GM03348 (cell line): ENCODE measurements at regions not wholly inside any gene's neighbourhood (a gene's known extent, or its start where the extent isn't known, plus 50 kb on each side); places are given as distances from the start of the nearest gene placed in this dataset.

Experiments
- DNase-seq: peaks from one replicate; pipeline ENCODE4 v3.0.0; 2012; ENCODE audit warnings: low spot score

GRCh38 chr13:85663856-85664255 lies 135.4 kb downstream of the SLITRK6 start:
- no peak for DNase-seq

- DNase-seq = no peak
Observed at GRCh38 chr13:85662186-85662585, 137.0 kb downstream of the SLITRK6 start.

- no peak for DNase-seq
Observed at GRCh38 chr13:85661675-85662074, 137.5 kb downstream of the SLITRK6 start.

GRCh38 chr13:85659493-85659892 lies 139.7 kb downstream of the SLITRK6 start:
- DNase-seq = no peak

GRCh38 chr13:85657942-85658341 lies 141.3 kb downstream of the SLITRK6 start:
- DNase-seq = no peak

GRCh38 chr13:85655040-85655439 lies 144.2 kb downstream of the SLITRK6 start:
- DNase-seq = no peak

- no peak for DNase-seq
Observed at GRCh38 chr13:85654227-85654626, 145.0 kb downstream of the SLITRK6 start.

- no peak for DNase-seq
Observed at GRCh38 chr13:85653681-85654080, 145.5 kb downstream of the SLITRK6 start.

- DNase-seq = no peak
Observed at GRCh38 chr13:85652491-85652890, 146.7 kb downstream of the SLITRK6 start.

GRCh38 chr13:85651440-85651839 lies 147.8 kb downstream of the SLITRK6 start:
- DNase-seq = no peak

- no peak for DNase-seq
Observed at GRCh38 chr13:85650613-85651012, 148.6 kb downstream of the SLITRK6 start.

- no peak for DNase-seq
Observed at GRCh38 chr13:85640727-85641126, 158.5 kb downstream of the SLITRK6 start.

GRCh38 chr13:85638815-85639393 lies 160.3 kb downstream of the SLITRK6 start:
- no peak for DNase-seq

- DNase-seq = no peak
Observed at GRCh38 chr13:85638265-85638664, 161.0 kb downstream of the SLITRK6 start.

- DNase-seq = no peak
Observed at GRCh38 chr13:85632526-85633195, 166.6 kb downstream of the SLITRK6 start.

- DNase-seq = no peak
Observed at GRCh38 chr13:85631801-85632200, 167.4 kb downstream of the SLITRK6 start.

- DNase-seq = no peak
Observed at GRCh38 chr13:85626603-85627002, 172.6 kb downstream of the SLITRK6 start.

- DNase-seq = no peak
Observed at GRCh38 chr13:85619321-85619720, 179.9 kb downstream of the SLITRK6 start.

- no peak for DNase-seq
Observed at GRCh38 chr13:85618521-85618920, 180.7 kb downstream of the SLITRK6 start.

- DNase-seq = no peak
Observed at GRCh38 chr13:85616275-85616674, 182.9 kb downstream of the SLITRK6 start.

- no peak for DNase-seq
Observed at GRCh38 chr13:85615031-85615430, 184.2 kb downstream of the SLITRK6 start.

- no peak for DNase-seq
Observed at GRCh38 chr13:85610024-85610423, 189.2 kb downstream of the SLITRK6 start.

- no peak for DNase-seq
Observed at GRCh38 chr13:85608255-85608829, 190.9 kb downstream of the SLITRK6 start.

- DNase-seq = no peak
Observed at GRCh38 chr13:85603735-85604134, 195.5 kb downstream of the SLITRK6 start.
